Left ventricle myocardium inferior (tissue), 1 donor: ENCODE measurements at regions not wholly inside any gene's neighbourhood (a gene's known extent, or its start where the extent isn't known, plus 50 kb on each side); places are given as distances from the start of the nearest gene placed in this dataset.

Experiments
- DNase-seq: peaks from one replicate; pipeline ENCODE4 v3.0.0-alpha.2; 2020
- H3K27ac ChIP-seq: fragments of 200-600 bp; replicated peaks from 2 replicates; pipeline ENCODE4 v1.8.0; 2021
- H3K27me3 ChIP-seq: fragments of 200-600 bp; 2 replicates; pipeline ENCODE4 v1.8.0; 2021; ENCODE audit warnings: low read depth
- H3K36me3 ChIP-seq: fragments of 200-600 bp; 2 replicates; pipeline ENCODE4 v1.8.0; 2021
- H3K4me1 ChIP-seq: fragments of 200-600 bp; 2 replicates; pipeline ENCODE4 v1.8.0; 2021
- H3K4me3 ChIP-seq: fragments of 200-600 bp; 2 replicates; pipeline ENCODE4 v1.8.0; 2021; ENCODE audit warnings: mild to moderate bottlenecking, moderate library complexity
- H3K9me3 ChIP-seq: fragments of 200-600 bp; replicated peaks from 2 replicates; pipeline ENCODE4 v1.8.0; 2021
- CTCF ChIP-seq: fragments of 200-600 bp; IDR thresholded peaks from 2 replicates; pipeline ENCODE4 v1.8.0; 2021; ENCODE audit warnings: antibody characterized with exemption, mild to moderate bottlenecking, borderline replicate concordance
- intact Hi-C: fragments of 100-400 bp; cut with micrococcal nuclease; formaldehyde crosslinking; loops from one replicate; pipeline ENCODE4 v1.11.0; 2022
- donor health status: DM: no; HTN: yes; CAD: no; lungs with severe emphysema.

GRCh38 chr2:156647377-156648010 is 211.3 kb downstream of the GPD2 start:
- intact Hi-C loops = no loop called here
- no peak for TF ChIP-seq CTCF
- no peak for DNase-seq
- Histone ChIP-seq H3K36me3 (no peaks in the 10 kb centered on the region), H3K4me3 (no peak overlapping the region), H3K9me3 (no peaks in the 10 kb centered on the region), H3K27me3 (no peaks in the 10 kb centered on the region), H3K4me1 (peaks cover 7% of the 10 kb centered on the region), H3K27ac (no peak overlapping the region)

- Histone ChIP-seq H3K9me3 (no peaks in the 10 kb centered on the region), H3K27me3 (no peaks in the 10 kb centered on the region), H3K4me3 (no peak overlapping the region), H3K4me1 (peaks cover 7% of the 10 kb centered on the region), H3K36me3 (no peaks in the 10 kb centered on the region), H3K27ac (no peak overlapping the region)
- DNase-seq = no peak
- intact Hi-C loops = no loop called here
- no peak for TF ChIP-seq CTCF
Measured at GRCh38 chr2:156648522-156648921, 212.3 kb downstream of the GPD2 start.

GRCh38 chr2:156649596-156649995 is 213.4 kb downstream of the GPD2 start:
- no peaks in the 10 kb centered on the region for H3K27me3 ChIP-seq
- peak; percentile 66 for DNase-seq
- H3K9me3 ChIP-seq = no peaks in the 10 kb centered on the region
- intact Hi-C loops = no loop called here
- no peak for TF ChIP-seq CTCF
- H3K27ac ChIP-seq = peak overlapping the region; percentile 66
- H3K4me1 ChIP-seq = peaks cover 7% of the 10 kb centered on the region
- H3K4me3 ChIP-seq = no peak overlapping the region
- H3K36me3 ChIP-seq = no peaks in the 10 kb centered on the region

- Histone ChIP-seq H3K4me3 (no peak overlapping the region), H3K27me3 (no peaks in the 10 kb centered on the region)
- intact Hi-C loops = no loop called here
Measured at GRCh38 chr2:156652691-156653090, 216.5 kb downstream of the GPD2 start.

GRCh38 chr2:156653675-156654074 is 217.5 kb downstream of the GPD2 start:
- peaks cover 7% of the 10 kb centered on the region for H3K4me1 ChIP-seq
- no peak overlapping the region for H3K27ac ChIP-seq
- no peak overlapping the region for H3K4me3 ChIP-seq
- H3K9me3 ChIP-seq = no peaks in the 10 kb centered on the region
- intact Hi-C loops = no loop called here
- no peaks in the 10 kb centered on the region for H3K27me3 ChIP-seq
- no peaks in the 10 kb centered on the region for H3K36me3 ChIP-seq
- no peak for TF ChIP-seq CTCF
- DNase-seq = no peak

More at GRCh38 chr2:156652691-156653090, 216.5 kb downstream of the GPD2 start:
- no peak for TF ChIP-seq CTCF
- Histone ChIP-seq H3K9me3 (no peaks in the 10 kb centered on the region), H3K4me1 (peaks cover 7% of the 10 kb centered on the region), H3K36me3 (no peaks in the 10 kb centered on the region), H3K27ac (no peak overlapping the region)
- no peak for DNase-seq
